Adrenal gland (tissue), 5 donors: ENCODE measurements at regions not wholly inside any gene's neighbourhood (a gene's known extent, or its start where the extent isn't known, plus 50 kb on each side); places are given as distances from the start of the nearest gene placed in this dataset.

ENCODE experiments used
- POLR2A ChIP-seq, 2 donors: fragments of 450-650 bp; IDR thresholded peaks; one replicate each; pipeline ENCODE4 v1.6.1; 2017; ENCODE audit warnings: antibody characterized with exemption in 2 of 2, mild to moderate bottlenecking in 2 of 2, moderate library complexity in 1 of 2
- TF ChIP-seq, protein P1 (sequence below), 6 experiments: fragments of 450-650 bp in 4 of 6; fragments of 200-600 bp in 2 of 6; sonication (generic) in 1 of 6; IDR thresholded peaks; 1 replicate in 5 of 6; 2 replicates in 1 of 6; pipeline versions ENCODE4 v1.5.1 to v1.8.0; 2016 to 2021; ENCODE audit warnings: antibody characterized with exemption in 6 of 6, mild to moderate bottlenecking in 2 of 6, moderate library complexity in 1 of 6
- donor health status: DM: no; HTN: no; CAD: no.

DNA sequence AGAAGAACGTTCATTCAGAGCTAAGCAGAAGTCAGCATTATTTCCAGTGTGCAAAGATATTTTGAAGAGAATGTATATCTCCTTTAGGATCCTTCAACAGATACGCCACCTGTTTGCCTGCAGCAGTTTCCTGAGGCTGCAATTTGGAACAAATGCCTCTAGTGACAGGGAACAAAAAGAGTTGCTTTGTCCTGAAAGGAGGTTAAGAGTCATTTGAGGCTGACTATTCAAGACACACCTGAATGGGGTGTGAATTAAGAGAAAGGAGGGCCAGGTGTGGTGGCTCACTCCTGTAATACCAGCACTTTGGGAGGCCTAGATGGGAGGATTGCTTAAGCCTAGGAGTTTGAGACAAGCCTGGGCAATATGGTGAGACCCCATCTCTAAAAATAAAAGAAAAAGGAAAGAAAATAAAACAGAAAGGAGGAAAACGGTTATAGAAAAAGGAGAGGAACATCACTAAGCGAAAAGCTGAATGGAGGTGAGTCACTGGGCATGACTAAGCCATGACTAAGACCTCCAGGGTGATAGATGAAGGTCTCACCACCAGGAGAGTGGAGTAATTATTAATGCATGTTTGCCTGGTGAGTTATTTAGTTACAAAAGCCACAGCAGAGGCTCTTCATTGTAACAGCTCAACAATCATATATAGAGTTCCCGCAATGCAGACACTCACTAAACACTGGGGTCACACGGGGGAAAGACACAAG lies 255.2 kb upstream of the TNC start:
- TF ChIP-seq, protein P1, sequence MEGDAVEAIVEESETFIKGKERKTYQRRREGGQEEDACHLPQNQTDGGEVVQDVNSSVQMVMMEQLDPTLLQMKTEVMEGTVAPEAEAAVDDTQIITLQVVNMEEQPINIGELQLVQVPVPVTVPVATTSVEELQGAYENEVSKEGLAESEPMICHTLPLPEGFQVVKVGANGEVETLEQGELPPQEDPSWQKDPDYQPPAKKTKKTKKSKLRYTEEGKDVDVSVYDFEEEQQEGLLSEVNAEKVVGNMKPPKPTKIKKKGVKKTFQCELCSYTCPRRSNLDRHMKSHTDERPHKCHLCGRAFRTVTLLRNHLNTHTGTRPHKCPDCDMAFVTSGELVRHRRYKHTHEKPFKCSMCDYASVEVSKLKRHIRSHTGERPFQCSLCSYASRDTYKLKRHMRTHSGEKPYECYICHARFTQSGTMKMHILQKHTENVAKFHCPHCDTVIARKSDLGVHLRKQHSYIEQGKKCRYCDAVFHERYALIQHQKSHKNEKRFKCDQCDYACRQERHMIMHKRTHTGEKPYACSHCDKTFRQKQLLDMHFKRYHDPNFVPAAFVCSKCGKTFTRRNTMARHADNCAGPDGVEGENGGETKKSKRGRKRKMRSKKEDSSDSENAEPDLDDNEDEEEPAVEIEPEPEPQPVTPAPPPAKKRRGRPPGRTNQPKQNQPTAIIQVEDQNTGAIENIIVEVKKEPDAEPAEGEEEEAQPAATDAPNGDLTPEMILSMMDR (IDR thresholded peaks at IDR 0.05) = no peak
- no peak for TF ChIP-seq POLR2A (IDR thresholded peaks at IDR 0.05)
